Jurkat, Clone E6-1 (cell line): ENCODE measurements at regions not wholly inside any gene's neighbourhood (a gene's known extent, or its start where the extent isn't known, plus 50 kb on each side); places are given as distances from the start of the nearest gene placed in this dataset.

Source experiments
- DNase-seq: peaks from one replicate; pipeline ENCODE4 v3.0.0-alpha.2; 2011; ENCODE audit warnings: low read depth, low spot score
- H3K4me3 ChIP-seq: 2 replicates; pipeline ENCODE4 v1.5.1; 2011; ENCODE audit warnings: mild to moderate bottlenecking, low read length, control low read depth, moderate library complexity

DNA sequence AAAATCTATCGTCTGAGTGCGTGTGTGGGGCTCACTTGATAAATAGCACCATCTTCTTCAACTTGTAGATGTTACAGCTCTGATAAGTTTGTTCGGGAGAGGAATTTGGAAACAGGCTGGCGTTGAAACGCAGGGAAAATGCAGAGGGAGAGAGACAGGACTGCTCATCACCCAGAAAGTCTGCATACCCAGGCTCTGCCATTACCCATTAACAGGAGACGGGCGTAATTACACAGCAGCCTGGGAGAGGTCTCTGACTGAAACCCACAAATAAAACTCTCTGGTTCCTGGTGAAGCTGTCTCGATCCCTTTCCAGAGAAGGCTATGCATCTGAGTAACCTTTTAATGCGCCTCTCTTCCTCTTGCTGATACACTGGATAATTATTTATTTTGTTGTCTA is 547.3 kb downstream of the BCL11B start:
- H3K4me3 ChIP-seq = no peak overlapping the region
- no peak for DNase-seq

GRCh38 chr14:98725191-98725590 is 546.8 kb downstream of the BCL11B start:
- DNase-seq = no peak
- no peak overlapping the region for H3K4me3 ChIP-seq

- no peak overlapping the region for H3K4me3 ChIP-seq
- no peak for DNase-seq
These were observed 546.3 kb downstream of the BCL11B start for GRCh38 chr14:98725676-98726075.

GRCh38 chr14:98726585-98727405 is 545.2 kb downstream of the BCL11B start:
- no peak for DNase-seq
- H3K4me3 ChIP-seq = no peak overlapping the region

DNA sequence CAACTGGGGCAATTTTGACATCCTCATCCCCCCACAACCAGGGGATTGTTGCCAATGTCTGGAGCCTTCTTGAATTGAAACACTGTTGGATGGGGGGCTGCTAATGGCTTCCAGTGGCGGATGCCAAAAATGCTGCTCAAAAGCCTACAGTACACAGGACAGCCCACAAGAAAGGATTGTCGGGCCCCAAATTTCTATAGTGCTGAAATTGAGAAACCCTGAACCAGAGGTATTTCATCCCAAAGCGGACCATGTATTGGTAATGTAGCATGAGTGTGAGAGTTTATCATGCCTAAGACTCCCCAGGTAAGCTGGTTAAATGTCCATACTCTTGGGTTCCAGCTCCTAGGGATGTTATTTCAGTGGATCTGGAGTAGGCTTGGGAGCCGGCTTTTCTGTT is 544.0 kb downstream of the BCL11B start:
- DNase-seq = no peak
- H3K4me3 ChIP-seq = no peak overlapping the region

DNA sequence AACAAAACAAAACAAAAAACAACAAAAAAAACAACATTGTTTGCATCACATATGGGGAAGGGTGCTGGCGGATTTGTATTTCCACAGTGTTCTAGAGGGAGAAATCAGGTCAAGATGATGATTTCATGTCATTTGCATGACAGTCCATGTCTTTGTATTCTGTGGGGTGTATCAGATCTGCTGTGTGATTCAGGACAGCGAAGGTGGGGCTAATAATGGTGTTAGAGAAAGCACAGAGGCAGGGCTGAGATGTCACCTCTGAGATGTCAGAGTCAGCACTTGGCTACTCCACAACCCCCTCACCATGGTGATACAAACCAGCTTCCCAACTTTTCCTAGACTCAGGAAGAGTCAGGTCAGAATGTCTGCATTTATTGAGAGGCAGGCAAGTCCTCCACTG is 543.2 kb downstream of the BCL11B start:
- no peak for DNase-seq
- H3K4me3 ChIP-seq = no peak overlapping the region

- H3K4me3 ChIP-seq = no peak overlapping the region
- no peak for DNase-seq
These were observed 540.7 kb downstream of the BCL11B start for GRCh38 chr14:98731286-98731685.

DNA sequence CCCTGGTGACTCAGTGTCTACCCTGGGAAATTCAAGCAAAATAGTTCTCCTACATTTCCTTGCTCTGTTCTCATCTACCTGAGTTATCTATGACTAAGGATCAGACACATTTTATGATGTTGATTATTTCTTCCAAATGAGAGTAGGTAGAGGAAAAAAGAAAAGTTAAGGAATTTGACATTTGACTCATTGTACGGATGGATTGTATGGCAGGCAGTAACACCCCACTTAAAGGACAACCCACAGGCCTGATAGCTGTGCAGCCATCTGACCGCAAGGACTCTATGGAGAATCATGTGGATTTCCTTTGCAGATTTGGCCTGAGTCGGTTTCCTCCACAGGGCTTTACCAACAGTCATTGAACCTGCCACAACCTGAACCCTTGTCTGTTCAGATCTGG is 540.3 kb downstream of the BCL11B start:
- no peak overlapping the region for H3K4me3 ChIP-seq
- DNase-seq = no peak

DNA sequence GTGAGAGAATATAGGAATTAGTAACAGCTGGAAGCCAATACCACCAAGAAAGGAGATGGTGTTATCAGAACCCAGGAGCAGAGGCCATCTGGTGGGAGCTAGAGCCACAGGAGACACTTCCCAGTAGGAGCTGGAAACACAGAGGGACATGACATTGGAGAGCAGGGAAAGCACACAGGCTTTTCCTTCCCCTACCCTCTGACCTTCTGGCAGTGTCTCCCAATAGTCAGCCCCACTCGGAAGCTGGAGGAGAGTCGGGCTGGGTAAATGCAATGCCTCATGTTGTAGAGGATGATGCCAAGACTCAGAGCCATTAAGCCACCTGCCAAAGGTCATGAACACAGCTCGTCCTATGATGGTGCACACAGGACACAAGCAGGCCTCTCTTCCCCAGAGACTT is 538.5 kb downstream of the BCL11B start:
- H3K4me3 ChIP-seq = no peak overlapping the region
- DNase-seq = no peak

DNA sequence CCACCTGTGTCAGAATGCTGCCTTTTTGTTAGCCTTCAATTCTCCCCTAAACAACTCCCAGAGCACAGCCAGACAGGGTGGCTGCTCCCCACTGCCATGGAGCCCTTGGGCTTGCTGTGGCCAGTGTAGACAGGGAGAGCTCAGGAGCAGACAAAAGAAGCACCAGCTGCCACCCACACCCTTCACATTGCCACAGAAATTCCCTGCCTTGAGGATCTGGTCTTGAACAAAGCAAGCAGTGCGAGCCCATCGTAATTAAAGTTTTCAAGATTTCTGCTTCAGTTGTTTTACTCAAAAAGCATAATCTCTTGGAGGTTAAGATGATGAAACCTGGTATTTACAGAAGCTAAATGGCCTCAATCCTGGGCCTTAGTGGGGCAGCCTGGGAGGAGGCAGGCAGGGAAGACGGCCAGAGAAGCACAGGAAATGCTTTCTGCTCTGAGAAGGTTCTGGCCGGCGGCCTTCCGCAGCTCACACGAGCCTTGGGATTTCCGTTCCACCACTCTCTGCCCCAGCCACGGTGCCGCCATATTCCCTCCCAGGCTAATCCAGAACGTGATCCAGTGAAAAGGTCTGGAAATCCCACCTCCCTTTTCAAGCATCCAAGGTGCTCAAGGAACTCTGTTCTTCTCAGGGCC is 535.2 kb downstream of the BCL11B start:
- H3K4me3 ChIP-seq = no peak overlapping the region
- DNase-seq = no peak

DNA sequence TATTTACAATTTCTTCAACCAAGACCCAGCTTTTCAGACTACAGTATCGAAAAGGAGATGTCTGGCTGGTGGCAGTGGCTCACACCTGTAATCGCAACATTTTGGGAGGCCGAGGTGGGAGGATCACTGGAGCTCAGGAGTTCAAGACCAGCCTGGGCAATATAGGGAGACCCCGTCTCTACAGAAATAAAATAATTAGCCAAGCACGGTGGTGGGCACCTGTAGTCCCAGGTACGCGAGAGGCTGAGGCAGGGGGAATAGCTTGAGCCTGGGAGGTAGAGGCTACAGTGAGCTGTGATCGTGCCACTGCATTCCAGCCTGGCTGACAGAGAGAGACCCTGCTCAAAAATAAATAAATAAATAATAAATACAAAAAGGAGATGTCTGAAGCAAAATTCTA is 530.5 kb downstream of the BCL11B start:
- no peak overlapping the region for H3K4me3 ChIP-seq
- DNase-seq = no peak

DNA sequence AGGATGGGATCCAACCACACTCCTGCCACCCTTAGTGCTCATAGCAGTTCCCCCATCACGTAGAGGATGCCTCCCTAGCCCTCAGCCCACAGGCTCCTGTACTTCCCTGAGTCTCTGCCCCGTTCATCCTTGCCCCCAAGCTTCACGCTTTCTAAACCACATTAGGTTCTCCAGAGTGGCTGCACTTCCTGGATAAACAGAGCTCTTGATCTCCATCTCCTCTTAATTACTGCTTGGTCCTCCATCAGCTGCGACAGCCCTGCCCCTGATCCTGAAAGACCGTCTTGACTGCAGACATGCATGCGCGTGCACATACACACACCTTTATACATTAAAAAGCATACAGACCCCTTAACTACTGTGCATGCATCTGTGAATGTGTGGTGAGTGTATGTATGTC is 530.0 kb downstream of the BCL11B start:
- no peak overlapping the region for H3K4me3 ChIP-seq
- no peak for DNase-seq

DNA sequence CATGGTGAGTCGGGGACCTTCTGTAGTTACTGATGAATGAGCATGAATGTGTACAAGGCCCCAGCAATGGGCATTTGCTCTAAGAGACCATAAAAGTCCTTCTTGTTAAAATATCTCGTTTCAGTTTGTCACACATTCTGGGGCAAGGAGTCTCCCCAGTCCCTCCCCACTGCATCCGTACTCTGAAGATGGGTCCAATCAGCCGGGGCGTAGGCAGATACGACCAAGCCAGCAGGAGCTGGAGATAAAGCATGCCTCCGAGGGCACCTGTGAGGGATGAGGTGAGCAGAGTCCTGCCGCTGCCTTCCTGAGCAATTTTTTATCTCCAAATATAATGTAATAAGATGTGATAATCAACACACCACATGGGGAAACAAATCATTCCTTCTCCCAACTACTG is 528.5 kb downstream of the BCL11B start:
- no peak for DNase-seq
- H3K4me3 ChIP-seq = no peak overlapping the region

- no peak overlapping the region for H3K4me3 ChIP-seq
- DNase-seq = no peak
These were observed 523.0 kb downstream of the BCL11B start for GRCh38 chr14:98748966-98749365.

GRCh38 chr14:98751110-98751509 is 520.9 kb downstream of the BCL11B start:
- DNase-seq = no peak
- H3K4me3 ChIP-seq = no peak overlapping the region

DNA sequence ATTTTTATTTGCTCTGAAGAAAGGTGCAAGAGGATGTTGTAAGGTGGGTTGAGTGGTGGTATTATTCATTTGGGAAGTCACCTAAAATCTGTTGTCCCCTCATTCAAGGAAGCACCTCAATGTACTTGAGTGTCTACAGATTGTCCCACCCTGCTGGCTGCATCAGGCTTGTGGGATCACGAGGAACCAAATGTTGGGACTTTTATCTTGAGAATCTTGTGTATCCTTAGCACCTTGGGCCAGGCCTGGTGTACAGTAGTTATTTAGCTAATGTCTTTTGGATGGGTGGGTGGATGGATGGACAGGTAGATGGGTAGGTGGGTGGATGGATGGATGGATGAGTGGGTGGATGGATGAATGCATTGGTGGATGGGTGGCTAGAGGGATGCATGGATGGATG is 519.3 kb downstream of the BCL11B start:
- no peak overlapping the region for H3K4me3 ChIP-seq
- no peak for DNase-seq

GRCh38 chr14:98754343-98755020 is 517.5 kb downstream of the BCL11B start:
- no peak overlapping the region for H3K4me3 ChIP-seq

DNA sequence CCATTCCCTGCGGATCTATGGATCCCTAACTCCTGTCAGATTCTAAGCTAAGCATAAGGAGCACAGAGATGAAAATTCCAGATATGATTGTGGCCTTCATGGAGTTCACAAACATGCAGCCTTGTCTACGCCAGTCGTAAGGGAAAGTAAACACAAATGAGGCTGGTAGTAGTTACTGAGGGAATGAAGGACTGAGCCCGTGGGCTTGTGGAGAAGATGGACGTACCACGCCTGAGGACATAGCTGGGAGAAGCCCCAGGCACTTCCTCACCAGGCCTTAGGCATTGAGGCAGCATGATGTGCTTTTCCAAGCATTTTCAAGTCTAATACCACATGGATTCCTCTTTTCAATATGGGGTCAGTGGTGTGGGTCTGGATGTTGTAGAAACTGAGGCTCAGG is 515.2 kb downstream of the BCL11B start:
- no peak overlapping the region for H3K4me3 ChIP-seq
- no peak for DNase-seq

More at GRCh38 chr14:98754343-98755020, 517.5 kb downstream of the BCL11B start:
- no peak for DNase-seq

- H3K4me3 ChIP-seq = no peak overlapping the region
These were observed 513.6 kb downstream of the BCL11B start for GRCh38 chr14:98758440-98758839.

GRCh38 chr14:98761993-98762392 is 510.0 kb downstream of the BCL11B start:
- DNase-seq = no peak

More at GRCh38 chr14:98758440-98758839, 513.6 kb downstream of the BCL11B start:
- DNase-seq = no peak

More at GRCh38 chr14:98761993-98762392, 510.0 kb downstream of the BCL11B start:
- H3K4me3 ChIP-seq = no peak overlapping the region
